GM18907 (cell line): ENCODE measurements at regions not wholly inside any gene's neighbourhood (a gene's known extent, or its start where the extent isn't known, plus 50 kb on each side); places are given as distances from the start of the nearest gene placed in this dataset.
"Not testable (repeated sequence)": the region's sequence is repeated elsewhere in the genome, so short reads cannot be mapped to it uniquely, and the experiment has no call there.

Experiments used
- ATAC-seq: cut with Tn5 transposase; IDR thresholded peaks from one replicate; pipeline ENCODE4 v1.9.1; 2021; ENCODE audit warnings: mild to moderate bottlenecking, moderate library complexity; ENCODE audit not compliant: unreplicated experiment

- no peak for ATAC-seq
Measured at GRCh38 chr20:53801609-53802370, 208.2 kb upstream of the ZNF217 start.

GRCh38 chr20:53800883-53801604 lies 207.4 kb upstream of the ZNF217 start:
- ATAC-seq: no peak

- no peak for ATAC-seq
Measured at GRCh38 chr20:53800418-53800817, 206.8 kb upstream of the ZNF217 start.

- no peak for ATAC-seq
Measured at GRCh38 chr20:53797085-53797484, 203.4 kb upstream of the ZNF217 start.

GRCh38 chr20:53795170-53795569 lies 201.5 kb upstream of the ZNF217 start:
- ATAC-seq: no peak

- ATAC-seq: no peak
Measured at GRCh38 chr20:53794529-53795115, 201.0 kb upstream of the ZNF217 start.

GRCh38 chr20:53793783-53794383 lies 200.2 kb upstream of the ZNF217 start:
- ATAC-seq: no peak

- ATAC-seq: no peak
Measured at GRCh38 chr20:53792946-53793536, 199.4 kb upstream of the ZNF217 start.

- no peak for ATAC-seq
Measured at GRCh38 chr20:53789989-53790675, 196.5 kb upstream of the ZNF217 start.

- ATAC-seq: no peak
Measured at GRCh38 chr20:53788253-53789022, 194.8 kb upstream of the ZNF217 start.

- ATAC-seq: not testable (repeated sequence)
Measured at GRCh38 chr20:53787491-53787931, 193.9 kb upstream of the ZNF217 start.

GRCh38 chr20:53786445-53787267 lies 193.0 kb upstream of the ZNF217 start:
- ATAC-seq: no peak

GRCh38 chr20:53786071-53786444 lies 192.4 kb upstream of the ZNF217 start:
- no peak for ATAC-seq

- ATAC-seq: no peak
Measured at GRCh38 chr20:53785320-53785719, 191.7 kb upstream of the ZNF217 start.

GRCh38 chr20:53783768-53784167 lies 190.1 kb upstream of the ZNF217 start:
- no peak for ATAC-seq

GRCh38 chr20:53782612-53783246 lies 189.1 kb upstream of the ZNF217 start:
- no peak for ATAC-seq

- ATAC-seq: no peak
Measured at GRCh38 chr20:53779822-53780221, 186.2 kb upstream of the ZNF217 start.

GRCh38 chr20:53778736-53779135 lies 185.1 kb upstream of the ZNF217 start:
- no peak for ATAC-seq
